ENCODE measurements at regions not wholly inside any gene's neighbourhood (a gene's known extent, or its start where the extent isn't known, plus 50 kb on each side); places are given as distances from the start of the nearest gene placed in this dataset.
"Not testable (repeated sequence)": the region's sequence is repeated elsewhere in the genome, so short reads cannot be mapped to it uniquely, and the experiment has no call there.

DNA sequence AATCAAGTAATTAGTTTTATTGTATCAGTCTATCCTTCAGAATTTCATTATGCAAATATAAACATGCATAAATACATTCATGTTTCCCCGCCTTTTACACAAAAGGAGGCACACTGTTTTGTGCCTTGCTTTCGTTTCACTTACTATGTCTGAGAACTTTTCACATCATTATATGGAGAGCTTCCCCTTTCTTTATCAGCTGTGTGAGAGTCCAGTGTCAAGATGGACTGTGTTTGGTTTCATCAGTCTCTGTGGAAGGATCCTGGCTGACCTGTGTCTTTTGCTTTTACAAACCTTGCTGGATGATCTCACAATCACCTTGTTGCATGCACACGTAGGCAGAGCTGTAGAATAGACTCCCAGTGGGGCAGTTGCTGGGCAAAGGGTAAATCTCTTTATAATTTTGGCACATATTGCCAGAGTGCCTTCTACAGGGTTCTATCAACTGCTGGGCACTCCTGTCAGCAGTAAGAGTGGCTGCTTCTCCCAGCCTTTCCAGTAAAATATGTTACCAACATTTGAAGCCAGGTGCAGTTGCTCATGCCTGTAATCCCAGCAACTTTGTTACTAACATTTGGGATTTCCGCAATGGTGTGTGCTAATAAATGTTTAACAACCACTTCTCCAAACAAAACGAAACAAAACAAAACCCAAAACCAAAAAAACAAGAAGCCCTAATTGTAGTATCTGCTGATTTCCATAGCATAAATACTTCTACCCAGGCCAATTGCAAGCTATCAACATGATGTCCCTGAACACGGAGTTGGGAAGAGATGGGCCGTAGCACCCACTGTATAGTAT, 270.0 kb upstream of the PLGLB1 start:
- DNase-seq (ENCODE audit: low spot score); H3K4me3 ChIP-seq; H3K27me3 ChIP-seq; H3K36me3 ChIP-seq; H3K9me3 ChIP-seq; H3K27ac ChIP-seq; H3K4me1 ChIP-seq: not testable (repeated sequence)

DNA sequence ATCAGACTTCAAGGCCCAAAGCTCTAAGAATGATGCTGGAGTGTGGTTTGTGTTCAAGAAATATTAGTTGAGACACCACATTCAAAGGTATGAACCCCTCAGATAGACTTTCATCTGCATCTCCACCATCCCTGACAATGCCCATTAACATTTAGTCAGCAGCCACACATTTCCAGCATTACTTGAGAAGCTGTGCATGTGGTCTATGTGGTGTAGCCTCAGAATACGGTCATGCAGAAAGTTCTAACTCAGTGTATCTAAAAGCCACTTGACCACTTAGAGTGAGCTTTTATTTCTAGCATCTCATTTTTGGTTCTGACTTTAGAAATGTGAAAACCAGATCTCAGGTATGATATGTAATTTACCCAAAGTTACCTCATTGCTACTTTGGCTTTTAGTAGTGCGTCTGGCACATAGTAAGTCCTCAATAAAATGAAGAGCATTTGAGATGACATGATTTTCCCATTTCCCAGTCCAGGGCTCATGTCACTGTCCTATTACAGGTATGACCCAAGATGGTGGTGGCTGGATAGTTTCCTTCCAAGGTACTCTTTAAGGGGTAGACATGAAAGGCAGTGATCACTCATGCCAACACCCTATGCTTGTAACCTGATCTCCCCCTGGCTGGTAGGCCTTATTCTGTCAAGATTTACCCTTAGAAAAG, 272.4 kb upstream of the PLGLB1 start:
- not testable (repeated sequence) for DNase-seq (ENCODE audit: low spot score); H3K9me3 ChIP-seq; H3K4me3 ChIP-seq; H3K27me3 ChIP-seq; H3K27ac ChIP-seq; H3K4me1 ChIP-seq; H3K36me3 ChIP-seq

- H3K4me3 ChIP-seq; H3K9me3 ChIP-seq; H3K36me3 ChIP-seq; DNase-seq (ENCODE audit: low spot score); H3K4me1 ChIP-seq; H3K27ac ChIP-seq; H3K27me3 ChIP-seq: not testable (repeated sequence)
Measured at GRCh38 chr2:87295135-87295534, 273.5 kb upstream of the PLGLB1 start.

DNA sequence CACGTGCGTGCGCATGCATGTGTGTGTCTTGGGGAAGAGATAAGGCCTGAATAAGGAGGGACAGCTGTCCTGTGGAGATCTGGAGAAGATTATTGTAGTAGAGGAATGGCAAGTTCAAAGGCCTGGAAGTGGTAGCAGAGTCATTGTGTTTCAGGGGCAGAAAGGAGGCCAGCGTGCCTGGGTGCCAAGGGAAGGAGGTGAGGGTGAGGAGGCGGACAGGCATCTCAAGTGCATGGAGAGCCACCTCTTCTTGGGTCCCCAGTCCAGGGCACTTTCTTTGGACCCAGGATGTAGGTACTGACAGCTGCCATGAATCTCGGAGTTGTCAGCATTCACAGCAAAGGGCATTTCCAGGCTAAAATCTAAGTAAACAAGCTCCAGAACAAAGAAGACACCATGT, 279.7 kb upstream of the PLGLB1 start:
- not testable (repeated sequence) for H3K36me3 ChIP-seq; H3K27me3 ChIP-seq; H3K4me3 ChIP-seq; H3K4me1 ChIP-seq; H3K27ac ChIP-seq; DNase-seq (ENCODE audit: low spot score); H3K9me3 ChIP-seq

- H3K4me3 ChIP-seq; H3K36me3 ChIP-seq; H3K9me3 ChIP-seq; H3K27me3 ChIP-seq; H3K27ac ChIP-seq; H3K4me1 ChIP-seq; DNase-seq (ENCODE audit: low spot score): not testable (repeated sequence)
Measured at GRCh38 chr2:87301871-87302270, 280.2 kb upstream of the PLGLB1 start.

DNA sequence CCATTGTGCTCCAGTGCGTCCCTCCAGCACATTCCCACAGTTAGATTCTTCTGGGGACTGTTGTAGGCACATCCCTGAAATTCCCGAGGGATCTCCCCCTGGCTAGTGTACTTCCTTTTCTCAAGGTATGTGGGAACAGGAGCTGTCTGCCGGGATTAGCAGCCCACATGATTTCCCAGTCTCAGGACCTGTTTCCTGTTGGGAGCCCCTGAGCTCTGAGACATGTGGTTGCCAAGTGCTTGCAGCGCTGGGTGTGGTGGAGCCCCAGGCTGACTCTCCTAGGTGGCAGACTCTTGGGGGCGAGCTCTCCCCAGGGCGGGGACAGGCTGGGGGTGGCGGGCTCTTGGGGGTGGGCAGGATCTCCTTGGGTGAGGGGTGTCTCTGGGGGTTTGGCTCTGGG, 287.0 kb upstream of the PLGLB1 start:
- H3K27me3 ChIP-seq; H3K36me3 ChIP-seq; H3K9me3 ChIP-seq; H3K4me3 ChIP-seq; H3K4me1 ChIP-seq; DNase-seq (ENCODE audit: low spot score); H3K27ac ChIP-seq: not testable (repeated sequence)

- not testable (repeated sequence) for DNase-seq (ENCODE audit: low spot score); H3K36me3 ChIP-seq; H3K4me1 ChIP-seq; H3K9me3 ChIP-seq; H3K27ac ChIP-seq; H3K4me3 ChIP-seq; H3K27me3 ChIP-seq
Measured at GRCh38 chr2:87309785-87310184, 288.1 kb upstream of the PLGLB1 start.

DNA sequence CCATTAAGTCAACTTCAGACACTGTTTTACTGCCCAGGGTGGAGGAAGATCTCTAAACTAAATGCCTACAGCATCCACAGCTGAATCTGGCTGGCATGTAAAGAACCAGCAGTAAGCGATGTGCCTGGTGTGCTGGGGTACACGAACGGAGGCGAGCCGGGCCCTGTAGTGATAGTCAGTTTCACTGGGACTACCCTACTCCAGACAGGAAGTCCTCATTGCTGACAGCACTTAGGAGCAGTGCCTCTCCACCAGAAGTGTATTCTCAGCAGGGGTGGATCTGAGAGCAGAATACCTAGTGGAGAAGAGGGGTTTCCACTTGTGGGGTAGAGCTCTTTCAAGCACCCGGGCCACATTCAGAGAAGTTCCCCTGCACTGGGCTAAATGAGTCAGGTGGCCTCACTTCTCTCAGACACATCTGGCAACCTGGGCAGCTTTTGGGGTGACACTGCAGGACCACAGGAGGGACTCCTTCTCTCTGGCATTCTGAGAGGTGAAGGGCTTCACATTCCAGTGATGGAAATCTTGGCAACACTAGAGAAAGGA, 290.3 kb upstream of the PLGLB1 start:
- H3K4me1 ChIP-seq; DNase-seq (ENCODE audit: low spot score); H3K4me3 ChIP-seq; H3K36me3 ChIP-seq; H3K9me3 ChIP-seq; H3K27me3 ChIP-seq; H3K27ac ChIP-seq: not testable (repeated sequence)

DNA sequence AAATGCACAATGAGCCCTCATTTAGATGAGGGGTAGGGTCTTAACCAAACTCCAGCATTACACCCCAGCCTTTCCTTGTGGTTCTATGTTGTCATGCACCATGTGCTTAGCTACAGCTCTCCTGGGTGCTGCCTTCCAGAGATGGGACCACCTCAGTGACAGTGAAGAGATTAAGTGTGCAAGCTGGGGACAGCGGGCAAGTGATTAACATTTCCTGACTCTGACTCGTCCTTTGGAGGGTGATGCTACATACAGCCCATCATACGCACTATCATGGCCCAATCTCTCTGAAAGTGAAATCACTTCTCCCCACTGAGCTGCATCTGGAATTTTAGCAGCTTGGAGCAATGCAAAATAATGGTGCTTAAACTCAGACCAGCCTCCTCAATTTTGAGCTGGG, 293.0 kb upstream of the PLGLB1 start:
- H3K27ac ChIP-seq; DNase-seq (ENCODE audit: low spot score); H3K9me3 ChIP-seq; H3K4me3 ChIP-seq; H3K36me3 ChIP-seq; H3K27me3 ChIP-seq; H3K4me1 ChIP-seq: not testable (repeated sequence)

DNA sequence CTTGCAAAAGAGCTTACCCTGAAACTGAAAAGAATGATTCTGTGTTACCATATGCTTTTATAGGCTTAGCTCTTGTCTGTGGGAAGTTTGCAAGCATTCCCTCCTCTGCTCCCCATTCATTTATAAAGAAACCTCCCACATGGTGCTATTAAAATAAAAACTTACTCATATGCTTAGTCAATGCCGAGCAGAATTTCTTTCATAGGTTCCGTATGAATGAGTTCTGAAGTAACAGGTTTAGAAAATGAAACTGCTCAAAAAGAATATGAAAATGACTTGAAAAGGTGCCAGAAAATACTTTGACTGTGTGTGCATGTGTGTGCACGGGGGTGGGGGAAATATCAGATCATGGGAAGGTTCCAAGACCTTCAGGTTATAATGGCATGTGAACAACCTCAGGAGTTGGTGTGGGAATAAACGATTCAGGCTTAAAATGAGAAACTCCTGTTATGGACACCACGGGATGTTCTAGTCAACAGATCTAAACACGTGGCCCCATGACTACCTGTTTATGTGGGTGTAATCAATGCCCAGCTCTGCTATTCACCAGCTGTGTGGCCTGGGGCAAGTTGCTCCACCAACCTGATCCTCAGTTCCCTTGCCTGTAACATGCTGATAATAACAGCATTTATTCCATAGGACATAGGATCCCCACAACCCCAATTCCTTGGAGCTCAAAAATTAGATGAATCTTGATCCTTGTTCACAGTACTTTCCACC, 293.7 kb upstream of the PLGLB1 start:
- not testable (repeated sequence) for H3K4me3 ChIP-seq; H3K4me1 ChIP-seq; H3K9me3 ChIP-seq; H3K27ac ChIP-seq; H3K27me3 ChIP-seq; H3K36me3 ChIP-seq; DNase-seq (ENCODE audit: low spot score)

GRCh38 chr2:87317193-87317592, 295.5 kb upstream of the PLGLB1 start:
- H3K27me3 ChIP-seq; H3K4me1 ChIP-seq; H3K4me3 ChIP-seq; H3K27ac ChIP-seq; H3K9me3 ChIP-seq; H3K36me3 ChIP-seq; DNase-seq (ENCODE audit: low spot score): not testable (repeated sequence)

- not testable (repeated sequence) for H3K4me1 ChIP-seq; DNase-seq (ENCODE audit: low spot score); H3K27ac ChIP-seq; H3K36me3 ChIP-seq; H3K9me3 ChIP-seq; H3K27me3 ChIP-seq; H3K4me3 ChIP-seq
Measured at GRCh38 chr2:87318814-87319491, 297.3 kb upstream of the PLGLB1 start.

GRCh38 chr2:87319705-87320104, 298.1 kb upstream of the PLGLB1 start:
- not testable (repeated sequence) for H3K4me3 ChIP-seq; H3K27me3 ChIP-seq; H3K27ac ChIP-seq; DNase-seq (ENCODE audit: low spot score); H3K4me1 ChIP-seq; H3K36me3 ChIP-seq; H3K9me3 ChIP-seq

DNA sequence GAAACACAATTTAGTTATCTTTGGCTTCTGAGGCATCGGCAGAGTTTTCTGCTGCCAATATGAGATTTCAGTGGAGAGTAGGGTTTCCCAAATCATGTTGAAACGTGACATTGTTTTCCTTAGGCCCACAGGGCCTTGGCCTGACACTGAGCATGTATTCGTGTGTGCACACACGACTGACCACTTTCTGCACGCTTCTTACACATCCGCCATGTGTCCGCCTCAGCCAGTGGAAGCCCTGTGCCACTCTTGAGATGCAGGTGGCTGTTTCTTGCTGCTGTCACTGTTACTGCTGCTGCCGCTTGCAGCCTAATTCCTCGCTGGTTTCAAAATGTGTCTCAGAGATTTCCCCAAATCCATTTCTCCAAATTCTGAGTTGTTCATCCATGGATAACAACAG, 299.6 kb upstream of the PLGLB1 start:
- H3K4me1 ChIP-seq; H3K36me3 ChIP-seq; H3K27me3 ChIP-seq; H3K9me3 ChIP-seq; DNase-seq (ENCODE audit: low spot score); H3K4me3 ChIP-seq; H3K27ac ChIP-seq: not testable (repeated sequence)

Measured in right atrium auricular region (tissue), 2 donors.